Naive thymus-derived CD4-positive, alpha-beta T cell (primary cell): ENCODE measurements at regions not wholly inside any gene's neighbourhood (a gene's known extent, or its start where the extent isn't known, plus 50 kb on each side); places are given as distances from the start of the nearest gene placed in this dataset.
"Not testable (repeated sequence)": the region's sequence is repeated elsewhere in the genome, so short reads cannot be mapped to it uniquely, and the experiment has no call there.

Experiments used
- ATAC-seq: fragments of 150-1000 bp; cut with Tn5 transposase; 2 replicates; pipeline ENCODE4 v1.10.0; 2021; ENCODE audit warnings: mild to moderate bottlenecking, moderate library complexity
- CTCF ChIA-PET: fragments of 350-600 bp; sonication (Branson Sonifier 250); formaldehyde crosslinking; loops from one replicate; lab custom pipeline; 2021; ENCODE audit warnings: antibody characterized with exemption; lab: Charles Lee
- POLR2A ChIA-PET: fragments of 350-600 bp; sonication (Branson Sonifier 250); formaldehyde crosslinking; loops from one replicate; lab custom pipeline; 2021; ENCODE audit warnings: antibody characterized with exemption, inconsistent platforms; lab: Charles Lee
- DNase-seq, 9 donors: peaks; one replicate each; pipeline versions ENCODE4 v3.0.0 to v3.0.0-alpha.2; 2020 to 2022; ENCODE audit warnings: mixed read lengths in 1 of 9
- H3K27ac ChIP-seq: one replicate; pipeline ENCODE4 v1.7.0; 2013; ENCODE audit warnings: mild to moderate bottlenecking, low read depth, low read length, moderate library complexity
- H3K27me3 ChIP-seq, 2 donors: one replicate each; pipeline ENCODE4 v1.7.0; 2013; ENCODE audit warnings: low read length in 2 of 2, mild to moderate bottlenecking in 2 of 2, moderate library complexity in 2 of 2; ENCODE audit not compliant: control insufficient read depth in 2 of 2, insufficient read depth in 2 of 2
- H3K36me3 ChIP-seq, 3 experiments: 1 replicate in 2 of 3; 2 replicates in 1 of 3; pipeline ENCODE4 v1.7.0; 2013; ENCODE audit warnings: low read length in 3 of 3, mild to moderate bottlenecking in 3 of 3, moderate library complexity in 1 of 3; ENCODE audit not compliant: insufficient read depth in 3 of 3, control insufficient read depth in 2 of 3
- H3K4me1 ChIP-seq, 2 donors: one replicate each; pipeline ENCODE4 v1.7.0; 2013; ENCODE audit warnings: low read length in 2 of 2, mild to moderate bottlenecking in 2 of 2, moderate library complexity in 1 of 2; ENCODE audit not compliant: control insufficient read depth in 2 of 2, insufficient read depth in 2 of 2
- H3K4me3 ChIP-seq: 2 replicates; pipeline ENCODE4 v1.7.0; 2013; ENCODE audit warnings: mild to moderate bottlenecking, low read length
- H3K9me3 ChIP-seq, 3 experiments: 1 replicate in 2 of 3; 2 replicates in 1 of 3; pipeline ENCODE4 v1.7.0; 2013; ENCODE audit warnings: low read length in 3 of 3; ENCODE audit not compliant: control insufficient read depth in 2 of 3
- H3K27ac Mint-ChIP-seq, 9 donors: one replicate each; pipeline ENCODE4 v1.8.0; 2020 to 2022; ENCODE audit warnings: mixed read lengths in 9 of 9, mild to moderate bottlenecking in 8 of 9, moderate library complexity in 5 of 9, inconsistent platforms in 2 of 9
- H3K27me3 Mint-ChIP-seq, 5 donors: one replicate each; pipeline ENCODE4 v1.8.0; 2021 to 2022; ENCODE audit warnings: mixed read lengths in 5 of 5, mild to moderate bottlenecking in 1 of 5
- H3K36me3 Mint-ChIP-seq, 5 donors: one replicate each; pipeline ENCODE4 v1.8.0; 2020 to 2022; ENCODE audit warnings: mixed read lengths in 5 of 5, mild to moderate bottlenecking in 3 of 5, inconsistent platforms in 1 of 5
- H3K4me1 Mint-ChIP-seq, 7 donors: one replicate each; pipeline ENCODE4 v1.8.0; 2020 to 2022; ENCODE audit warnings: mixed read lengths in 7 of 7, mild to moderate bottlenecking in 3 of 7, inconsistent platforms in 1 of 7
- H3K4me3 Mint-ChIP-seq, 10 donors: one replicate each; pipeline ENCODE4 v1.8.0; 2020 to 2022; ENCODE audit warnings: mild to moderate bottlenecking in 10 of 10, mixed read lengths in 10 of 10, moderate library complexity in 6 of 10, inconsistent platforms in 2 of 10
- H3K9me3 Mint-ChIP-seq, 11 donors: one replicate each; pipeline ENCODE4 v1.8.0; 2020 to 2022; ENCODE audit warnings: mixed read lengths in 11 of 11, mild to moderate bottlenecking in 4 of 11, inconsistent platforms in 1 of 11, moderate library complexity in 1 of 11
- intact Hi-C, 2 donors: fragments of 100-400 bp; cut with micrococcal nuclease; formaldehyde crosslinking; loops; one replicate each; pipeline ENCODE4 v1.15.1; 2023

GRCh38 chr9:10890266-10890665, 277.5 kb upstream of the PTPRD start:
- H3K4me1 ChIP-seq, H3K4me1 Mint-ChIP-seq, POLR2A ChIA-PET, intact Hi-C loops, H3K27ac Mint-ChIP-seq, H3K9me3 ChIP-seq, H3K4me3 ChIP-seq, H3K27me3 Mint-ChIP-seq, H3K4me3 Mint-ChIP-seq, H3K27ac ChIP-seq, H3K36me3 Mint-ChIP-seq, H3K27me3 ChIP-seq, DNase-seq, CTCF ChIA-PET, H3K36me3 ChIP-seq, ATAC-seq: not testable (repeated sequence)
- peaks cover 7 to 24% (median 14%) of the 10 kb centered on the region in 11 donors for H3K9me3 Mint-ChIP-seq

DNA sequence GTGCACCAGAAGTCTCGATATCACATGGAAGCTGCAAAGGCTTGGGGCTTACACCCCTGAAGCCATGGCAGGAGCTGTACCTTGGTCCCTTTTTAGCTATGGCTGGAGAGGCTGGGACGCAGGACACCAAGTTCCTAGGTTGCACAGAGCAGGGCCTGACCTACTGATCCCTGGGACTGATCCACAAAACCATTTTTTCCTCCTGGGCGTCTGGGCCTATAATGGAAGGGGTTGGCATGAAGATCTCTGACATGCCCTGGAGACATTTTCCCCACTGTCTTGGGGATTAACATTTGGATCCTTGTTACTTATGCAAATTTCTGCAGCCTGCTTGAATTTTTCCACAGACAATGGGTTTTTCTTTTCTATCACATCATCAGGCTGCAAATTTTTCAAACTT, 286.7 kb upstream of the PTPRD start:
- Mint-ChIP-seq H3K4me3 (no peak overlapping the region), H3K9me3 (peaks cover 6 to 26% (median 13%) of the 10 kb centered on the region in 11 donors), H3K4me1 (no peaks in the 10 kb centered on the region), H3K27ac (no peak overlapping the region), H3K36me3 (no peaks in the 10 kb centered on the region), H3K27me3 (no peaks in the 10 kb centered on the region)
- H3K9me3 ChIP-seq, result peaks cover 0 to 3% (median 0%) of the 10 kb centered on the region in 3 experiments
- intact Hi-C loops, result no loop called here
- no peak for DNase-seq
- H3K4me1 ChIP-seq, result no peaks in the 10 kb centered on the region
- H3K36me3 ChIP-seq, result no peaks in the 10 kb centered on the region
- ChIA-PET POLR2A (no interaction called here), CTCF (no interaction called here)
- H3K4me3 ChIP-seq, result no peak overlapping the region
- ATAC-seq, result no peak
- no peak overlapping the region for H3K27ac ChIP-seq
- no peaks in the 10 kb centered on the region for H3K27me3 ChIP-seq

GRCh38 chr9:10903969-10904368, 291.2 kb upstream of the PTPRD start:
- Mint-ChIP-seq H3K4me3 (no peak overlapping the region), H3K27me3 (no peaks in the 10 kb centered on the region), H3K36me3 (no peaks in the 10 kb centered on the region), H3K4me1 (no peaks in the 10 kb centered on the region), H3K9me3 (peaks cover 6 to 23% (median 14%) of the 10 kb centered on the region in 11 donors), H3K27ac (no peak overlapping the region)
- no peaks in the 10 kb centered on the region for H3K36me3 ChIP-seq
- no peak overlapping the region for H3K27ac ChIP-seq
- H3K9me3 ChIP-seq, result peaks cover 0 to 3% (median 0%) of the 10 kb centered on the region in 3 experiments
- H3K4me3 ChIP-seq, result no peak overlapping the region
- CTCF ChIA-PET, result no interaction called here
- POLR2A ChIA-PET, result no interaction called here
- H3K27me3 ChIP-seq, result no peaks in the 10 kb centered on the region
- ATAC-seq, result no peak
- no peaks in the 10 kb centered on the region for H3K4me1 ChIP-seq
- DNase-seq, result no peak
- intact Hi-C loops, result no loop called here

DNA sequence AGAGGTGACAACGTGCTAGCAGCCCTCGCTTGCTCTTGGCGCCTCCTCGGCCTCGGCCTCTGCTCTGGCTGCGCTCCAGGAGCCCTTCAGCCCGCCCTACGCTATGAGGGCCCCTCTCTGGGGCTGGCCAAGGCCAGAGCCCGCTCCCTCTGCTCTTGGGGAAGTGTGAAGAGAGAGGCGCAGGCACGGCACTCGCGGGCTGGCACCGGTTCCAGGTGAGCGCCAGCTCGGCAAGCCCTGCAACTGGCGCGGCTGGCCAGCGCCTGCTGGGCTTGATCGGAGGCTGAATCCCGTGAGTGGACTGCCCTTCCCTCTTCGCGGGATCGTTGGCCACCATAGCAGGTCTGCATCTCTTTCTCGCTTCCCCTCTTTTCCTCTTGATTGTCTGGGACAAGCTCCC, 298.0 kb upstream of the PTPRD start:
- no peaks in the 10 kb centered on the region for H3K27me3 Mint-ChIP-seq
- no peak overlapping the region for H3K27ac Mint-ChIP-seq
- no peak overlapping the region for H3K4me3 Mint-ChIP-seq
- H3K9me3 Mint-ChIP-seq, result peaks cover 5 to 27% (median 10%) of the 10 kb centered on the region in 11 donors
- DNase-seq (no peak), ATAC-seq (no peak)
- H3K4me1 ChIP-seq, result no peaks in the 10 kb centered on the region
- no peak overlapping the region for H3K4me3 ChIP-seq
- ChIA-PET CTCF (no interaction called here), POLR2A (no interaction called here)
- H3K27me3 ChIP-seq, result no peaks in the 10 kb centered on the region
- H3K27ac ChIP-seq, result no peak overlapping the region
- intact Hi-C loops, result no loop called here
- peaks cover 0 to 4% (median 0%) of the 10 kb centered on the region in 3 experiments for H3K9me3 ChIP-seq
- no peaks in the 10 kb centered on the region for H3K36me3 ChIP-seq
- peaks cover 0 to 3% (median 0%) of the 10 kb centered on the region in 5 donors for H3K36me3 Mint-ChIP-seq
- H3K4me1 Mint-ChIP-seq, result peaks cover 0 to 3% (median 0%) of the 10 kb centered on the region in 7 donors

GRCh38 chr9:10911373-10911772, 298.6 kb upstream of the PTPRD start:
- ATAC-seq, result no peak
- H3K4me3 Mint-ChIP-seq, result no peak overlapping the region
- H3K4me1 Mint-ChIP-seq, result peaks cover 0 to 3% (median 0%) of the 10 kb centered on the region in 7 donors

DNA sequence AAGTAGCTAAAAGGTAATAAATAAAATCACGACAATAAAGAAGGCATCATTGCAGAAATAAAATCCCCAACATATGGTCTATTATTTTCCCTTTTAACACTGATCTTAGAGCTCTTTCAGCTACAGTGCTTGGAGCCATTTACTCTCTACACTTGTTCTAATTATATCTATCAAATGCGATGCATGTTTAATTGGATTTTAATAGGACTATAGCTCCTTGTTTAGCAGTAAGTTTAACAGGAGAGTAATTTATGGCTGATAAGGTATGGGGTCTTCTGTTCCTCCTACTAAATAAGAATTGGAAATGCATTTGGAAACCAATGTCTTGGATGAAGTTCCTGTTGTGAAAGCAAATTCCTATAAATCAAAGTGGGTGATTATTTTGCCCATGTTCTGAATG, 304.2 kb upstream of the PTPRD start:
- DNase-seq, result no peak
- Mint-ChIP-seq H3K9me3 (peaks cover 2 to 21% (median 10%) of the 10 kb centered on the region in 11 donors), H3K4me1 (peaks cover 0 to 3% (median 0%) of the 10 kb centered on the region in 7 donors), H3K27ac (no peak overlapping the region), H3K36me3 (peaks cover 0 to 5% (median 0%) of the 10 kb centered on the region in 5 donors), H3K27me3 (no peaks in the 10 kb centered on the region), H3K4me3 (no peak overlapping the region)
- ChIA-PET POLR2A (interaction anchor here (0.5 kb wide), 1 partner anchor 172 kb away, joined by 3 read pairs; no protein-coding TSS in a partner anchor), CTCF (no interaction called here)
- no peak overlapping the region for H3K4me3 ChIP-seq
- no peaks in the 10 kb centered on the region for H3K36me3 ChIP-seq
- H3K9me3 ChIP-seq, result no peaks in the 10 kb centered on the region
- no peak for ATAC-seq
- intact Hi-C loops, result no loop called here
- no peak overlapping the region for H3K27ac ChIP-seq
- no peaks in the 10 kb centered on the region for H3K4me1 ChIP-seq
- H3K27me3 ChIP-seq, result no peaks in the 10 kb centered on the region

More at GRCh38 chr9:10911373-10911772, 298.6 kb upstream of the PTPRD start:
- CTCF ChIA-PET, result no interaction called here
- Histone ChIP-seq H3K4me3 (no peak overlapping the region), H3K27ac (no peak overlapping the region), H3K36me3 (no peaks in the 10 kb centered on the region), H3K4me1 (no peaks in the 10 kb centered on the region), H3K9me3 (peaks cover 0 to 4% (median 0%) of the 10 kb centered on the region in 3 experiments), H3K27me3 (no peaks in the 10 kb centered on the region)
- Mint-ChIP-seq H3K27me3 (no peaks in the 10 kb centered on the region), H3K27ac (no peak overlapping the region), H3K36me3 (peaks cover 0 to 3% (median 0%) of the 10 kb centered on the region in 5 donors), H3K9me3 (peaks cover 5 to 23% (median 10%) of the 10 kb centered on the region in 11 donors)
- no peak for DNase-seq
- intact Hi-C loops, result no loop called here
- POLR2A ChIA-PET, result no interaction called here

- H3K4me3 Mint-ChIP-seq, result no peak overlapping the region
- no peak overlapping the region for H3K27ac Mint-ChIP-seq
- no peaks in the 10 kb centered on the region for H3K4me1 Mint-ChIP-seq
These were observed 308.9 kb upstream of the PTPRD start for GRCh38 chr9:10921671-10922070.

More at GRCh38 chr9:10921671-10922070, 308.9 kb upstream of the PTPRD start:
- Histone ChIP-seq H3K9me3 (no peaks in the 10 kb centered on the region), H3K27me3 (no peaks in the 10 kb centered on the region), H3K36me3 (no peaks in the 10 kb centered on the region), H3K4me3 (no peak overlapping the region), H3K27ac (no peak overlapping the region), H3K4me1 (no peaks in the 10 kb centered on the region)
- ChIA-PET POLR2A (no interaction called here), CTCF (no interaction called here)
- DNase-seq, result no peak
- H3K27me3 Mint-ChIP-seq, result no peaks in the 10 kb centered on the region
- no peak for ATAC-seq
- intact Hi-C loops, result no loop called here
- H3K36me3 Mint-ChIP-seq, result peaks cover 0 to 5% (median 0%) of the 10 kb centered on the region in 5 donors
- H3K9me3 Mint-ChIP-seq, result peaks cover 3 to 34% (median 14%) of the 10 kb centered on the region in 11 donors
